ENCODE measurements at regions not wholly inside any gene's neighbourhood (a gene's known extent, or its start where the extent isn't known, plus 50 kb on each side); places are given as distances from the start of the nearest gene placed in this dataset.

DNA sequence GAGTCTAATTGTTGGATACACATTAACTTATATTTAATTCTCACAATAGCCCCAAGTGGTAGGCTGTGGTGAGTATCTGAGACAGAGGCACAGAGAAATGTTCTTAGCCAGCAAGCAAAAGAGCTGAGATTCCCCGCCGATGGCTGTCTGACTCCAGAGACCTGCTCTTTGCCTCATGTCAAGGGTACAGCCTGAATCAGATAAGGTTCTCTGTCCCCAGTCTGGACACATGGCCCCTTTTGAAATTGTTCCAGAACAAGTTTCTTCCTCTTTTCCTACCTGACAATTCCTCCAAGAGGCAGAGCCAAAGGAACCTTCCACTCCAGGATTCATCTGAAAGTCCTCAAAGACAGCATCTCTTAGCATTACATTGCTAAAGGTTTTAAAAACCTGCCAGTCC is 512.9 kb upstream of the TNP1 start:
- Histone ChIP-seq H3K36me3 (replicated peaks) (no peaks in the 10 kb centered on the region), H3K27ac (no peak overlapping the region), H3K4me3 (ENCODE audit: low read depth, low read length) (no peak overlapping the region), H3K27me3 (replicated peaks) (no peaks in the 10 kb centered on the region)
- no peak for DNase-seq
- in situ Hi-C loops (cut with HindIII; ENCODE audit: low pct_ligation_motif_present, low sequenced_read_pairs): no loop called here
- TF ChIP-seq, protein P1, sequence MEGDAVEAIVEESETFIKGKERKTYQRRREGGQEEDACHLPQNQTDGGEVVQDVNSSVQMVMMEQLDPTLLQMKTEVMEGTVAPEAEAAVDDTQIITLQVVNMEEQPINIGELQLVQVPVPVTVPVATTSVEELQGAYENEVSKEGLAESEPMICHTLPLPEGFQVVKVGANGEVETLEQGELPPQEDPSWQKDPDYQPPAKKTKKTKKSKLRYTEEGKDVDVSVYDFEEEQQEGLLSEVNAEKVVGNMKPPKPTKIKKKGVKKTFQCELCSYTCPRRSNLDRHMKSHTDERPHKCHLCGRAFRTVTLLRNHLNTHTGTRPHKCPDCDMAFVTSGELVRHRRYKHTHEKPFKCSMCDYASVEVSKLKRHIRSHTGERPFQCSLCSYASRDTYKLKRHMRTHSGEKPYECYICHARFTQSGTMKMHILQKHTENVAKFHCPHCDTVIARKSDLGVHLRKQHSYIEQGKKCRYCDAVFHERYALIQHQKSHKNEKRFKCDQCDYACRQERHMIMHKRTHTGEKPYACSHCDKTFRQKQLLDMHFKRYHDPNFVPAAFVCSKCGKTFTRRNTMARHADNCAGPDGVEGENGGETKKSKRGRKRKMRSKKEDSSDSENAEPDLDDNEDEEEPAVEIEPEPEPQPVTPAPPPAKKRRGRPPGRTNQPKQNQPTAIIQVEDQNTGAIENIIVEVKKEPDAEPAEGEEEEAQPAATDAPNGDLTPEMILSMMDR (IDR thresholded peaks at IDR 0.05; ENCODE audit: low read depth, low read length, missing control alignments): no peak

- DNase-seq: no peak
- H3K27ac ChIP-seq: no peak overlapping the region
- TF ChIP-seq, protein P1 (IDR thresholded peaks at IDR 0.05; ENCODE audit: low read depth, low read length, missing control alignments): no peak
- no peaks in the 10 kb centered on the region for H3K36me3 ChIP-seq (replicated peaks)
- no peak overlapping the region for H3K4me3 ChIP-seq (ENCODE audit: low read depth, low read length)
- in situ Hi-C loops (cut with HindIII; ENCODE audit: low pct_ligation_motif_present, low sequenced_read_pairs): no loop called here
- H3K27me3 ChIP-seq (replicated peaks): no peaks in the 10 kb centered on the region
Observed at GRCh38 chr2:217371781-217372213, 511.9 kb upstream of the TNP1 start.

DNA sequence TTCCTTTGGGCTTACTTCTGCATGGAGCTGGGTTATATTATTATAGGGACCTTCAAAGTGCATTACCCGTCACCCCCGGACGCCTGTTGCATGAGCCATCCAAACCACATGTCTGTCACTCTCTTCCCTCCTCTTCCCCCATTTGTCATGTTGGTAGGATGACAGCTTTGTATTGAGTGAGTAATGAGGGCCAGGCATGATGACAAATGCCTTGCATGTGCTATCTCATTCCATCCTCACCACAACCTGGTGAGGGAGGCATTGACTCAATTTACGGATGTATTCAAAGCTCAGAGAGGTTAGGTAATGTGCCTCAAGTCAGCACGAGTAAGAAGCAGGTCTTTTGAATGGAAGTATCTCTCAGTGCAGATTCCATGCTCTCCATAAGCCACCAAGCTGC is 510.5 kb upstream of the TNP1 start:
- no peaks in the 10 kb centered on the region for H3K36me3 ChIP-seq (replicated peaks)
- H3K27ac ChIP-seq: no peak overlapping the region
- DNase-seq: peak; percentile 87

DNA sequence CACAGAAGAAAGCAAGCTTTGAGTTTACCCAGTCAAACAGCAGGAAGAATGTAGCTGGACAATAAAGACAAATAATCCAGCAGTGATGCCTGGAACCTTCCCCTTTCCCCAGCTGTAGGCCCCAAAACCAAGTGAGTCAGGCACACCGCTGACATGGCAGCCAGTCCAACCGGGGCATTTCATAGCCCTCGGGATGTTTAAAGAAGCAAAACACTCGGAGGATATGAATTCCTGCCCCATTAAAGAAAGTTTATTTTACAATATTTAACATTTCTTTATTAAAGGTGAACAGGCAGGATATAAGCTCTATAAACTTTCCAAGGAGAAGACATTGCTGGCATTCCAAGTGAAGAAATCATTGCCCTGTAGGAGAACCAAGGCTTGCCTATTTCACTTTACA is 507.6 kb upstream of the TNP1 start:
- Histone ChIP-seq H3K27me3 (replicated peaks) (no peaks in the 10 kb centered on the region), H3K36me3 (replicated peaks) (no peaks in the 10 kb centered on the region), H3K27ac (no peak overlapping the region), H3K4me3 (ENCODE audit: low read depth, low read length) (no peak overlapping the region)
- in situ Hi-C loops (cut with HindIII; ENCODE audit: low pct_ligation_motif_present, low sequenced_read_pairs): no loop called here
- no peak for DNase-seq
- TF ChIP-seq, protein P1 (IDR thresholded peaks at IDR 0.05; ENCODE audit: low read depth, low read length, missing control alignments): no peak

More for the DNA sequence above, 510.5 kb upstream of the TNP1 start:
- no peaks in the 10 kb centered on the region for H3K27me3 ChIP-seq (replicated peaks)
- no peak overlapping the region for H3K4me3 ChIP-seq (ENCODE audit: low read depth, low read length)
- TF ChIP-seq, protein P1 (IDR thresholded peaks at IDR 0.05; ENCODE audit: low read depth, low read length, missing control alignments): no peak
- in situ Hi-C loops (cut with HindIII; ENCODE audit: low pct_ligation_motif_present, low sequenced_read_pairs): no loop called here

DNA sequence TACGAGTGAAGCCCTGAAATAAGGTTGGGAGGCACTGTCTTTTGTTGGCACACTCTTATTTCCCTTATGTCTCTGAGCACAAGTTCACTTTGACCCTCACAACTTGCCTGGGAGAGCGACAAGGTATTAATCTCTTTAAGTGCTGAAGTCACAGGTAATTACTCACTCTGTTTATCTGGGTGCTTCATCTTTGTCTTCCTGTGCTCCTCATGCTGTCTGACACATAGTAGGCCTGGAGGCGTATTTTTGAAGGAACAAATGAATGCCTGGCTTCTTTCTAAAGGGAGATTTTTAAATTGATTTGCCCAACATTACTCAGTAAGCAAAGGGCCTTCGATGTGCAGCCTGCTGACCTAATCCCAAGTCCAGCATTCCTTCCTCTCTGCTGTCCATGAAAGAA is 507.1 kb upstream of the TNP1 start:
- TF ChIP-seq, protein P1 (IDR thresholded peaks at IDR 0.05; ENCODE audit: low read depth, low read length, missing control alignments): no peak
- no peaks in the 10 kb centered on the region for H3K27me3 ChIP-seq (replicated peaks)
- no peak overlapping the region for H3K4me3 ChIP-seq (ENCODE audit: low read depth, low read length)
- H3K27ac ChIP-seq: no peak overlapping the region
- in situ Hi-C loops (cut with HindIII; ENCODE audit: low pct_ligation_motif_present, low sequenced_read_pairs): no loop called here
- DNase-seq: no peak
- no peaks in the 10 kb centered on the region for H3K36me3 ChIP-seq (replicated peaks)

DNA sequence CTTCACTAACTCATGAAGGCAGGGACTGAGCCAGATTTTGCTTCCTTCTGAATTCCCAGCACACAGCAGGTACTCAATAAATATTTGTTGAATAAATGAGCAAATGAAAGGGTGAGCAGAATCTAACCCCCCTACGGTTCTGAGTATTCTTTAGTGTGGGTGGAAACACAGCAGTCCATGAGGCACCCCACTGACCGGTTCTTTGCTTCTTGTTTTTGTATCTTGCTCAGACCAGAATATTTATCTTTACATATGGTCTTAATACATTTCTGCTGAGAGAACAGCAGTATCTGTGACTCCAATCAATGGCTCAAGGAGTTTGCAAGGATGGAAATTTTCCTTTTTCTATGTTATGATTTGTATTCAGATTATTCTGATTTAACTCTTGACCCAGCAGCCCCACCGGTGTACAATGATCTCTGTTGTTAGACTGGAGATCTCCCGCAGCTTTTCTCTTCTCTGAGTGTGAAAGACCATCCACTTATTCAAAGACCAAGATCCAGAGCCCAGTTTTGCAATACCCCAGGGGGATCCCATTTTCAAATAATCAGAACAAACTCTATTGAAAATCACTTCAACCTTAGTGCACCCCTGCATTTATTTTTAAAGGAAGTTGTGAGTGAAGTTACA is 506.5 kb upstream of the TNP1 start:
- Histone ChIP-seq H3K27me3 (replicated peaks) (no peaks in the 10 kb centered on the region), H3K36me3 (replicated peaks) (no peaks in the 10 kb centered on the region), H3K27ac (no peak overlapping the region), H3K4me3 (ENCODE audit: low read depth, low read length) (no peak overlapping the region)
- TF ChIP-seq, protein P1 (IDR thresholded peaks at IDR 0.05; ENCODE audit: low read depth, low read length, missing control alignments): no peak
- in situ Hi-C loops (cut with HindIII; ENCODE audit: low pct_ligation_motif_present, low sequenced_read_pairs): no loop called here
- peak; percentile 20 for DNase-seq

Measured in brain microvascular endothelial cell (primary cell).